ENCODE measurements at regions not wholly inside any gene's neighbourhood (a gene's known extent, or its start where the extent isn't known, plus 50 kb on each side); places are given as distances from the start of the nearest gene placed in this dataset.
"Not testable (repeated sequence)": the region's sequence is repeated elsewhere in the genome, so short reads cannot be mapped to it uniquely, and the experiment has no call there.

GRCh38 chr6:55047451-55048044, 126.8 kb upstream of the HCRTR2 start:
- intact Hi-C loops (cut with DNase I, micrococcal nuclease), result no loop called here
- no peak for ATAC-seq
- no peak for DNase-seq

GRCh38 chr6:55049866-55050265, 124.4 kb upstream of the HCRTR2 start:
- DNase-seq, result no peak

GRCh38 chr6:55052846-55053245, 121.5 kb upstream of the HCRTR2 start:
- DNase-seq (no peak), ATAC-seq (no peak)
- intact Hi-C loops (cut with DNase I, micrococcal nuclease), result no loop called here

More at GRCh38 chr6:55049866-55050265, 124.4 kb upstream of the HCRTR2 start:
- ATAC-seq, result no peak
- intact Hi-C loops (cut with DNase I, micrococcal nuclease), result no loop called here

GRCh38 chr6:55058682-55059081, 115.6 kb upstream of the HCRTR2 start:
- intact Hi-C loops (cut with DNase I, micrococcal nuclease), result no loop called here
- ATAC-seq, result no peak

GRCh38 chr6:55064711-55065420, 109.4 kb upstream of the HCRTR2 start:
- ATAC-seq, result peak; percentile 29
- intact Hi-C loops (cut with DNase I, micrococcal nuclease), result loop anchor here in 1 of 2 donors (5.0 kb wide), 1 partner anchor 1083 kb away; no protein-coding TSS in a partner anchor
- DNase-seq, result no peak

More at GRCh38 chr6:55058682-55059081, 115.6 kb upstream of the HCRTR2 start:
- no peak for DNase-seq

GRCh38 chr6:55069132-55069781, 105.1 kb upstream of the HCRTR2 start:
- DNase-seq (peak in 1 of 2 donors; percentile 29), ATAC-seq (peak; percentile 60)
- intact Hi-C loops (cut with DNase I, micrococcal nuclease), result loop anchor here in 1 of 2 donors (5.0 kb wide), 1 partner anchor 1087 kb away; no protein-coding TSS in a partner anchor

- DNase-seq (no peak), ATAC-seq (no peak)
- intact Hi-C loops (cut with DNase I, micrococcal nuclease), result no loop called here
Observed at GRCh38 chr6:55082021-55082420, 92.3 kb upstream of the HCRTR2 start.

GRCh38 chr6:55088011-55088410, 86.3 kb upstream of the HCRTR2 start:
- ATAC-seq; DNase-seq; intact Hi-C loops (cut with DNase I, micrococcal nuclease): not testable (repeated sequence)

GRCh38 chr6:55088902-55089301, 85.4 kb upstream of the HCRTR2 start:
- ATAC-seq (no peak), DNase-seq (no peak)
- intact Hi-C loops (cut with DNase I, micrococcal nuclease), result no loop called here

- ATAC-seq (no peak), DNase-seq (no peak)
- intact Hi-C loops (cut with DNase I, micrococcal nuclease), result no loop called here
Observed at GRCh38 chr6:55089325-55089724, 85.0 kb upstream of the HCRTR2 start.

GRCh38 chr6:55100686-55101085, 73.6 kb upstream of the HCRTR2 start:
- intact Hi-C loops (cut with DNase I, micrococcal nuclease), result no loop called here
- ATAC-seq (no peak), DNase-seq (no peak)

- ATAC-seq (no peak), DNase-seq (no peak)
- intact Hi-C loops (cut with DNase I, micrococcal nuclease), result no loop called here
Observed at GRCh38 chr6:55101157-55101556, 73.2 kb upstream of the HCRTR2 start.

GRCh38 chr6:55108134-55109130, 65.9 kb upstream of the HCRTR2 start:
- DNase-seq, result no peak
- intact Hi-C loops (cut with DNase I, micrococcal nuclease), result no loop called here
- no peak for ATAC-seq

- no peak for DNase-seq
- ATAC-seq, result no peak
- intact Hi-C loops (cut with DNase I, micrococcal nuclease), result no loop called here
Observed at GRCh38 chr6:55117267-55117666, 57.0 kb upstream of the HCRTR2 start.

GRCh38 chr6:55124241-55124640, 50.1 kb upstream of the HCRTR2 start:
- intact Hi-C loops (cut with DNase I, micrococcal nuclease); DNase-seq; ATAC-seq: not testable (repeated sequence)

All from left colon (tissue), 2 donors.